Lung (tissue), 11 donors: ENCODE measurements at regions not wholly inside any gene's neighbourhood (a gene's known extent, or its start where the extent isn't known, plus 50 kb on each side); places are given as distances from the start of the nearest gene placed in this dataset.

Source experiments
- ATAC-seq: fragments of 200-7000 bp; cut with Tn5 transposase; one replicate; pipeline ENCODE4 v1.9.1; 2020; ENCODE audit warnings: moderate number of reproducible peaks; ENCODE audit not compliant: insufficient read depth, low FRiP score
- DNase-seq, 3 donors: peaks; one replicate each; pipeline ENCODE4 v3.0.0-alpha.2; 2013 to 2017
- H3K27ac ChIP-seq, 2 donors: one replicate each; pipeline ENCODE4 v1.5.1; 2013; ENCODE audit warnings: mild to moderate bottlenecking in 2 of 2, moderate library complexity in 2 of 2, control low read depth in 1 of 2, inconsistent platforms in 1 of 2, low read depth in 1 of 2, low read length in 1 of 2
- H3K27me3 ChIP-seq, 3 donors: one replicate each; pipeline ENCODE4 v1.5.1; 2013; ENCODE audit warnings: low read length in 2 of 3; ENCODE audit not compliant: control insufficient read depth in 3 of 3, insufficient read depth in 3 of 3
- H3K36me3 ChIP-seq, 4 donors: one replicate each; pipeline ENCODE4 v1.5.1; 2013; ENCODE audit warnings: low read length in 4 of 4, mild to moderate bottlenecking in 1 of 4, moderate library complexity in 1 of 4; ENCODE audit not compliant: control insufficient read depth in 4 of 4, insufficient read depth in 4 of 4
- H3K4me1 ChIP-seq, 5 donors: one replicate each; pipeline ENCODE4 v1.5.1; 2013; ENCODE audit warnings: low read length in 5 of 5, mild to moderate bottlenecking in 2 of 5, moderate library complexity in 1 of 5; ENCODE audit not compliant: control insufficient read depth in 5 of 5, insufficient read depth in 5 of 5
- H3K4me3 ChIP-seq: one replicate; pipeline ENCODE4 v1.5.1; 2013; ENCODE audit warnings: mild to moderate bottlenecking, control low read depth, moderate library complexity
- H3K9ac ChIP-seq, 2 donors: one replicate each; pipeline ENCODE4 v1.5.1; 2013; ENCODE audit warnings: low read length in 2 of 2, control low read depth in 1 of 2; ENCODE audit not compliant: insufficient read depth in 1 of 2
- H3K9me3 ChIP-seq, 4 donors: one replicate each; pipeline ENCODE4 v1.5.1; 2013; ENCODE audit warnings: low read length in 3 of 4, mild to moderate bottlenecking in 1 of 4, moderate library complexity in 1 of 4; ENCODE audit not compliant: control insufficient read depth in 4 of 4, insufficient read depth in 3 of 4
- CTCF ChIP-seq: IDR thresholded peaks from 2 replicates; pipeline ENCODE4 v1.5.1; 2012; ENCODE audit warnings: mild to moderate bottlenecking; ENCODE audit errors: control extremely low read depth, extremely low read depth
- WGBS, 2 donors: extraction: QIAGEN DNeasy Blood & Tissue Kit; methylation state at CpG; one replicate each; pipeline ENCODE4 v1.1.7; 2013; 5-methylcytosine and 5-hydroxymethylcytosine counted together
- donor health status: control.
- donor health status: control.
- donor health status: Bipolar disorder and iron deficiency.
- donor health status: healthy.
- donor health status: DM: yes; HTN: yes; CAD: no.

GRCh38 chr22:47665151-47665550, 902.7 kb downstream of the TBC1D22A start:
- H3K27ac ChIP-seq = no peak overlapping the region
- no peaks in the 10 kb centered on the region for H3K4me1 ChIP-seq
- no peak for TF ChIP-seq CTCF
- ATAC-seq (no peak), DNase-seq (no peak)
- no peaks in the 10 kb centered on the region for H3K36me3 ChIP-seq
- WGBS, 2 donors = 78% methylated on average over 4 of the region's 4 CpGs
- H3K9ac ChIP-seq = no peak overlapping the region
- peaks cover 0 to 12% (median 3%) of the 10 kb centered on the region in 4 donors for H3K9me3 ChIP-seq
- H3K27me3 ChIP-seq = no peaks in the 10 kb centered on the region
- no peak overlapping the region for H3K4me3 ChIP-seq

GRCh38 chr22:47663615-47664605, 901.5 kb downstream of the TBC1D22A start:
- H3K27me3 ChIP-seq = no peaks in the 10 kb centered on the region
- ATAC-seq = no peak
- H3K9ac ChIP-seq = no peak overlapping the region
- 71 to 84% methylated on average over 14 of the region's 14 CpGs for WGBS, 2 donors
- DNase-seq = no peak
- H3K9me3 ChIP-seq = peaks cover 0 to 10% (median 3%) of the 10 kb centered on the region in 4 donors
- H3K27ac ChIP-seq = no peak overlapping the region
- no peak for TF ChIP-seq CTCF
- H3K4me3 ChIP-seq = no peak overlapping the region
- no peaks in the 10 kb centered on the region for H3K36me3 ChIP-seq
- H3K4me1 ChIP-seq = no peaks in the 10 kb centered on the region

GRCh38 chr22:47659467-47660223, 897.2 kb downstream of the TBC1D22A start:
- WGBS, 2 donors = 44 to 60% methylated on average over 3 of the region's 3 CpGs
- no peak for ATAC-seq
- H3K27ac ChIP-seq = no peak overlapping the region
- DNase-seq = peak in 2 of 3 donors; percentile 49 to 68
- no peak overlapping the region for H3K4me3 ChIP-seq
- no peaks in the 10 kb centered on the region for H3K27me3 ChIP-seq
- H3K4me1 ChIP-seq = no peaks in the 10 kb centered on the region
- H3K9ac ChIP-seq = no peak overlapping the region
- no peak for TF ChIP-seq CTCF
- H3K9me3 ChIP-seq = peaks cover 0 to 13% (median 4%) of the 10 kb centered on the region in 4 donors
- no peaks in the 10 kb centered on the region for H3K36me3 ChIP-seq
